ENCODE measurements at regions not wholly inside any gene's neighbourhood (a gene's known extent, or its start where the extent isn't known, plus 50 kb on each side); places are given as distances from the start of the nearest gene placed in this dataset.

GRCh38 chr3:107927361-107928083 lies 163.3 kb downstream of the CD47 start:
- H3K9me3 ChIP-seq: no peaks in the 10 kb centered on the region
- peak overlapping the region; percentile 39 to 64 (median 48) for H3K4me3 ChIP-seq
- no peaks in the 10 kb centered on the region for H3K27me3 ChIP-seq
- DNase-seq: peak; percentile 56 to 80 (median 77)
- H3K4me1 ChIP-seq: peaks cover 0 to 6% (median 0%) of the 10 kb centered on the region in 4 donors
- H3K36me3 ChIP-seq: no peaks in the 10 kb centered on the region
- H3K27ac ChIP-seq: no peak overlapping the region
- TF ChIP-seq POLR2A (IDR thresholded peaks at IDR 0.05): no peak
- peak; percentile 56 to 94 (median 78) for TF ChIP-seq CTCF (IDR thresholded peaks at IDR 0.05)

- no peak for DNase-seq
- TF ChIP-seq CTCF (IDR thresholded peaks at IDR 0.05) (no peak), POLR2A (IDR thresholded peaks at IDR 0.05) (no peak)
- peaks cover 0 to 6% (median 0%) of the 10 kb centered on the region in 4 donors for H3K4me1 ChIP-seq
- no peaks in the 10 kb centered on the region for H3K9me3 ChIP-seq
- H3K4me3 ChIP-seq: no peak overlapping the region
- H3K36me3 ChIP-seq: no peaks in the 10 kb centered on the region
- no peaks in the 10 kb centered on the region for H3K27me3 ChIP-seq
- no peak overlapping the region for H3K27ac ChIP-seq
These were observed 165.0 kb downstream of the CD47 start for GRCh38 chr3:107925851-107926250.

GRCh38 chr3:107921038-107921437 lies 169.8 kb downstream of the CD47 start:
- Histone ChIP-seq H3K27ac (no peak overlapping the region), H3K27me3 (no peaks in the 10 kb centered on the region), H3K9me3 (no peaks in the 10 kb centered on the region), H3K4me1 (no peaks in the 10 kb centered on the region), H3K36me3 (no peaks in the 10 kb centered on the region), H3K4me3 (no peak overlapping the region)
- TF ChIP-seq CTCF (IDR thresholded peaks at IDR 0.05) (no peak), POLR2A (IDR thresholded peaks at IDR 0.05) (no peak)
- no peak for DNase-seq

GRCh38 chr3:107920538-107920937 lies 170.3 kb downstream of the CD47 start:
- H3K27me3 ChIP-seq: no peaks in the 10 kb centered on the region

GRCh38 chr3:107919239-107919638 lies 171.6 kb downstream of the CD47 start:
- Histone ChIP-seq H3K4me3 (no peak overlapping the region), H3K36me3 (no peaks in the 10 kb centered on the region), H3K9me3 (no peaks in the 10 kb centered on the region), H3K4me1 (no peaks in the 10 kb centered on the region), H3K27ac (no peak overlapping the region), H3K27me3 (no peaks in the 10 kb centered on the region)
- no peak for TF ChIP-seq POLR2A (IDR thresholded peaks at IDR 0.05)
- no peak for TF ChIP-seq CTCF (IDR thresholded peaks at IDR 0.05)
- no peak for DNase-seq

More at GRCh38 chr3:107920538-107920937, 170.3 kb downstream of the CD47 start:
- no peaks in the 10 kb centered on the region for H3K4me1 ChIP-seq
- no peak overlapping the region for H3K27ac ChIP-seq
- no peaks in the 10 kb centered on the region for H3K36me3 ChIP-seq
- no peaks in the 10 kb centered on the region for H3K9me3 ChIP-seq
- H3K4me3 ChIP-seq: no peak overlapping the region
- TF ChIP-seq POLR2A (IDR thresholded peaks at IDR 0.05): no peak
- no peak for TF ChIP-seq CTCF (IDR thresholded peaks at IDR 0.05)
- no peak for DNase-seq

All from Peyer's patch (tissue), 4 donors.